IPS DF 19.7 (cell line): ENCODE measurements at regions not wholly inside any gene's neighbourhood (a gene's known extent, or its start where the extent isn't known, plus 50 kb on each side); places are given as distances from the start of the nearest gene placed in this dataset.
"Not testable (repeated sequence)": the region's sequence is repeated elsewhere in the genome, so short reads cannot be mapped to it uniquely, and the experiment has no call there.

Experiments used
- DNase-seq: peaks from one replicate; pipeline ENCODE4 v3.0.0-alpha.2; 2013; ENCODE audit warnings: low read depth, low spot score

- DNase-seq = no peak
These were observed 154.9 kb downstream of the DIO2 start for GRCh38 chr14:80056497-80056801.

GRCh38 chr14:80055667-80056496, 155.4 kb downstream of the DIO2 start:
- DNase-seq = peak; percentile 25

GRCh38 chr14:80055226-80055625, 156.1 kb downstream of the DIO2 start:
- DNase-seq = no peak

DNA sequence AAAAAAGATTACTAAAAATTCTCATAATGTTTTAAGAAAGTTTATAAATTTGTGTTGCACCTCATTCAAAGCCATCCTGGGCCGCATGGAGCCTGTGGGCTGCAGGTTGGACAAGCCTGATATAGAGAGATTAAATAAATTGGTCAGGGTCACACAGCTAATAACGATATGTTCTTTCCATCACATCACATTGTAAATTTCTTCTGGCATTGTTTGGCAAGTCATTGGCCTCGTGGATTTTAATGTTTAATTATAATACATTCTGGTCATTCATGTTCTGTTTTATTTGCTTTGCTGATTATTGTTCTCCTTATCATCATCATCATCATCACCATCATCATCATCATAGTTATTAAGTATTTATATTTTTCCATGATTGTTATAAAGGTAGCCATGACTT, 157.3 kb downstream of the DIO2 start:
- no peak for DNase-seq

DNA sequence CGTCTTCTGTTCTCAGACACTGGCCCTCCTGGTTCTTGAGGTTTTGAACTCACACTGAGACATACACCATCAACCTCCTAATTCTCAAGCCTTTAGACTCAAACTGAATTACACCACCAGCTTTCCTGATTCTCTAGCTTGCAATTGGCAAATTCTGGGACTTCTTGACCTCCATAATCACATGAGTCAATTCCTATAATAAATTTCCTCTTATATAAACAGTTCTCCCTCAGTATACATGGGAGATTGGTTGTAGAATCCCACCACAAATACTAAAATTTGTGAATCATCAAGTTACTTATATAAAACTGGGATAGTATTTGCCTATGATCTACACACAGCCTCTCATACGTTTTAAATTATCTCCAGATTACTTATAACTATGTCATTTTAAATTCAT, 162.2 kb downstream of the DIO2 start:
- DNase-seq = no peak

GRCh38 chr14:80047761-80048160, 163.5 kb downstream of the DIO2 start:
- no peak for DNase-seq

DNA sequence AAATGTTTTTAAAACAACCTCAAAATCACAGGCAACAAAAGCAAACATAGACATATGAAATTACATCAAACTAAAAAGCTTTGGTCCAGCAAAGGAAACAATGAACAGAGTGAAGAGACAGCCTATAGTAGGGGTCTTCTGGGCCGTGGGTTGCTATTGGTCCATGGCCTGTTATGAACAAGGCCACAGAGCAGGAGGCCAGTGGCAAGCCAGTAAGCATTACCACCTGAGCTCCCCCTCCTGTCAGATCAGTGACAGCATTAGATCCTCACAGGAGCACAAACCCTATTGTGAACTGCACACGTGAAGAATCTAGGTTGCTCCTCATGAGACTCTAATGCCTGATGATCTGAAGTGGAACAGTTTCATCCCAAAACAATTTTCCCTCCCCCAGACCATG, 174.0 kb downstream of the DIO2 start:
- no peak for DNase-seq

DNA sequence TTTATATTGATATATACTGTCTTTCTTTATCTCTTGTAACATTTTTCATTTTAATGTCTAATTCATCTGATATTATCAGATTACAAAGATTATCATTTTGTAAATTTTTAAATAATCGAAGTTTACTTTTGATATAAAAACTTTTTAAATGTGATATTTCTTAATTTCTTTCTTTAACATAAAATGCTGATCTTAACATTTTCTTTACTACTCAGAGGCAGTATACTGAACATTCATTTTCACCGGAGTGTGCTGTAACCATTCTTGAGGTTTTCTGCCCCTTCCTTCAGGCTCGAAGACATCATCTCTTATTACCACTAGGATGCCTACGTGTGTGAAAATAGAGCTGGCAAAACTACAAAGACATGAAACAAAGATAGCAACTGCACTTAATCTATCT, 186.9 kb downstream of the DIO2 start:
- no peak for DNase-seq

DNA sequence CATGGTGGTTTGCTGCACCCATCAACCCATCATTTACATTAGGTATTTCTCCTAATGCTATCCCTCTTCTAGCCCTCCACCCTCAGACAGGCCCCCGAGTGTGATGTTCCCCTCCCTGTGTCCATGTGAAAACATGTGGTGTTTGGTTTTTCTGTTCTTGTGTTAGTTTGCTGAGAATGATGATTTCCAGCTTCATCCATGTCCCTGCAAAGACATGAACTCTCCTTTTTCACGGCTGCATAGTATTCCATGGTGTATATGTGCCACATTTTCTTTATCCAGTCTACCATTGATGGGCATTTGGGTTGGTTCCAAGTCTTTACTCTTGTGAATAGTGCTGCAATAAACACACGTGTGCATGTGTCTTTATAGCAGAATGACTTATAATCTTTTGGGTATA, 192.8 kb downstream of the DIO2 start:
- DNase-seq = not testable (repeated sequence)

- no peak for DNase-seq
These were observed 193.5 kb downstream of the DIO2 start for GRCh38 chr14:80017795-80018194.

GRCh38 chr14:80010245-80010644, 201.1 kb downstream of the DIO2 start:
- DNase-seq = not testable (repeated sequence)

GRCh38 chr14:80005561-80005960, 205.7 kb downstream of the DIO2 start:
- no peak for DNase-seq

DNA sequence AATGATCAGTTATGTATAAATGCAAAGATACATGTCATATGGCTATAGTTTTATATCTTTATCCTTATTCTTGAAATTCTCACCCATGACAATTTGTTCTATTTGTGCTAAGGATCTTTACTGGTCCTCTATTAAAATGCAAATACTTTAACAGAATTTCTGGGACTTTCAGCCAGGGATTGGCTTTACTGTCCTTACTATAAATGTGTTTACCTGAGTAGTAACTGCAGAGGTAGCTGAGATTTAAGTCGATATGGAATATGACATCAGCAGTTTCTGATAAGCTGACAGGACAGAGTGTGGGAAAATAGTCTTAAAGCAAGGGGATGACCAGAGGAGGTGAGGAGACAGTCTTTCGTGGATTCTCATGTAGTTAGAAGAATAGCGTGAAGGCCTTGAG, 206.4 kb downstream of the DIO2 start:
- DNase-seq = no peak

DNA sequence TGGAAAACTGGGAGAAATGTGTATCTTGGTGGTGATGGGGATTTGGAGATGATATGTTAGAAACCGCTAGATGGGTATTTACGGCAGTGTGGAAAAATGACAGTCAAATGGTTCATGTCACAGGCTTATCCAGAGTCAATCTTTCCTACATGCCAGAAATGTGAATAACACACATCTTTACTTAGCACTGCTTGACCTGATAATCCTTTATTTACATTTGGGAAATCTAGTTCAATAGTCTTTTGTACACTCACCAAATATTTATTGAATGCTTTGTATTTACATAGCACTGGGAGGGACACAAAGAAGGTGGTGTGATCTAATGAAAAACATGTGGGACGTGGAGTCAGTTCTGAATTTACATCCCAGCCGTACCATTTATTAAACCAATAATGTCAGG, 208.2 kb downstream of the DIO2 start:
- DNase-seq = no peak

GRCh38 chr14:79997509-79998208, 213.6 kb downstream of the DIO2 start:
- no peak for DNase-seq

DNA sequence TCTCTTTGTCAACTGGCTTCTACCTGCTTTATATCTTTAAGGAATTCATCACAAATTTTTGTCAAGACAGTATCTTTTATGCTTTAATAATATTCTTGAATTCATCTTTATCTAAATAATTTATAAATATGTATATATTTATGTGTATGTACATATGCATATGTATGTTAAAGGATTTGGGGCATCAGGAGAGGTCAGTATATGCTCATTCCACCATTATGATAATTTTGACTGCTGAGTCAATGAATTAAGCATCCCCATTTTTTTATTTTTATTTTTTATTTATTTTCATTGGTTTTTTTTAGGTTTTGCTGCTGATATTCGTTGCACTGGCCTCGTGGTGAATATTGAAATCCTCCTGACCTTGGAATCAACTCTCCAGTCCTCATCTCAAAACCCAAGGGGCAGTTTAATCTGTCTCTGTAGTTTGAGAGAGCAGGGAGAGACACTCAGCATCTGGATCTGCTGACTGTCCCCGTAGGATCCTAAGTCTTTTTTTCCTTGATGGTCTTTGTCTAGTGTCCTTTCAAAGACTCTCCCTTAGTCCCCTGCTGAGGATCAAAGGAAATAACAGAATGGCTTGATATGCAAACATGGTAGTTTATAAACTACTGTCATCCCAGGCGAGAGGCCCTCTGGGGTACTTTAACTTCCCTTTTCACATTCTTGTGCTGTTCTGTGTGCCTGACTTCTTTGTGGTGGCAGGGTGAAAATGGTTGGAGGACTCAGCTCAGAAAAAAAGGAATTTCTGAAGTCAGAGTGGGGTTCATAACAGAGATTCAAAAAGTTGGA, 218.7 kb downstream of the DIO2 start:
- DNase-seq = peak; percentile 68

- DNase-seq = no peak
These were observed 219.4 kb downstream of the DIO2 start for GRCh38 chr14:79991866-79992265.

DNA sequence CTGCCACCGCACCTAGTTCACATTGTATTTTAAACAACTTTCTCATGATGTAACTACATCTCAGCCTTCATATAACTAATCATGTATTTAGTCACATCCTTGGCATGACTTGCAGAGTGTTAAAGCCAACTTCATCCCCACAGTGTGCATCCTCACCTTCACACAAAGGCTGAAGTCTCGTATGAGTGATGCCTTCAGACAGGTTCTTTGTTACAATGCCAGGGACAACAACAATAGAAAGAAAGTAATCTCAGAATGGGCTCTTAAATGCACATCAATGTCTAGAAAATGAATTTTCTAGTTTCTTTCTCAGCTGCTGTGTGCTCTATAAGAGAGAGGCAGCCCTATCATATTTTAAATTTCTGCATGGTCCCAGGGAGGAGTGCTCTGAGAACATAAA, 221.3 kb downstream of the DIO2 start:
- no peak for DNase-seq

DNA sequence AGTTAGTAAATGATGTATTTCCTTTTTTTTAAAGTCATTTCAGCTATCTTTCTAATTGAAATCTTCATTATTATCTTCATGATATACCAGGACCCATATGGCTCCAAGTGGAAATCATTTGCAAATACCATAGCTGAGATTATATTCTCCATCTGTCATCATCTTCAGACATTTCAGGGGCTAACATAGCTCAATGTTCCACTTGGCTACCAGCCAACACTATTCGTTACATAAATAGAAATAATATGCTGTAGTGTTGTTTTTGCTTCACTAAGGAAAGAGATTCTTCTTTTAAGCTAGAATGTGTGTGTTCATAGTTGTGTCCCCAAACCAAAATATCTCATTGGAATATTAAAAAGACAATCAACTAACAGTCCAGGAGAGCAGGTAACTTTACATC, 225.1 kb downstream of the DIO2 start:
- no peak for DNase-seq

DNA sequence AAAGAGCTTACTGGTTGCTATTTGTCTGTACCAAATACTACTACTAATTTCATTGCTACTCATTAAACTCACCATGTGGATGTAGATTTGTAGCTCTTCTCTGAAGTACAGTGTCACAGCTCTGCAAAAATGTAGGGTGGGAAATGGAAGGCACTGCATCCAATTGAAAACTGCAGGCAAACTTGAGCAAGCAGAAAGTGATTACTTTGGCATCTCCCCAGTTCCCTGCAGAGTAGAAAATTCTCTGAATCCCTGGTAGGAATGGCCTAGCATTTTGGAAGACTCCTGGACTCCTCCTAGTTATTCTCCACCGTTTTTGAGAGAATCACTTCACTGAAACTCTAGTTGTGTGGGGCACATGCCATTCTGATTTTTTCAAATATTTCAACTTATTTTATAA, 239.1 kb downstream of the DIO2 start:
- no peak for DNase-seq

DNA sequence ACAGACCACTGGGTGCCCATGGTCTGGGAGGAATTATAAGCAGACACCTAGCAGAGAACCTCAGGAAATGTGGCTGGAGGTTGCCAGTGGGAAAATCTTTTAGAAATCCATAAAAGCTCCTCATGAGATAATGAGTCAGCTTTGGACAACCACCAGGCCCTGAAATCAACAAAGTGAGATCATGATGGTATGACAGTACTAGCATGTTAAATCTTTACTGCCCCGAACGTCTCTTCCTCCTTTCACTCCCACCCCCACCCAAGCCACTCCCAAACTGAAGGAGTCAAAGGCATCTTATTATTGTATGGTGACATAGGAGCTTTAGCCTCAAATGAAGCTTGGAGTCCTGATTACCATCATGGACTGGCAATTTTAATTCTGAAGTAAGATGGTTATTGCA, 240.0 kb downstream of the DIO2 start:
- DNase-seq = no peak

- DNase-seq = no peak
These were observed 243.9 kb downstream of the DIO2 start for GRCh38 chr14:79967453-79967852.

DNA sequence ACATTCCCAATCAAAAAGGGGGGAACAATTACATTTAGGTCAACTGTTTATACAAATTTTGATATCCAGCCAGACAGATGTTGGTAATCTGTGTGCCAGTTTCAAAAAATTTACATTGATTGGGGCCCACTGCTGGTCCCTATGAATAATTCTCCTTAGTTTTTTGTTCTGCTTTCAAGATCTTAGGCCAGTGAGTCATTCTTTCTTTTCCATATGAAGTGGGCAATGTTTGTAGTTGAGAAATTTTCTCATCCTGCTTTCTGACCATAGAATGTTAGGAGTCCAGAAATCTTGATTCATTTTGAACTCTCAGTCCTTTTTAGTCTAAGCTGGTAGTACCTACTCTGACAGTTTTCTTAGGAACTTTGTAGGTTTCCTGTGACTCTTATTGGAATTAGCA, 244.3 kb downstream of the DIO2 start:
- DNase-seq = no peak
